Keratinocyte (primary cell): ENCODE measurements at regions not wholly inside any gene's neighbourhood (a gene's known extent, or its start where the extent isn't known, plus 50 kb on each side); places are given as distances from the start of the nearest gene placed in this dataset.

ENCODE experiments used
- DNase-seq: peaks from one replicate; pipeline ENCODE4 v3.0.0-alpha.2; 2011; ENCODE audit warnings: low read depth, missing footprints, low spot score
- FAIRE-seq: peaks from 2 replicates; lab custom pipeline; 2011; peaks lifted over from hg19 to GRCh38; lab: Jason Lieb, UNC
- H2AFZ ChIP-seq: 2 replicates; pipeline ENCODE4 v1.6.0; 2012; ENCODE audit warnings: low read length, control low read depth, inconsistent platforms; ENCODE audit not compliant: control insufficient read depth
- H3K27ac ChIP-seq: 2 replicates; pipeline ENCODE4 v1.5.1; 2011; ENCODE audit warnings: low read length; ENCODE audit not compliant: control insufficient read depth, insufficient read depth
- H3K27me3 ChIP-seq: 3 replicates; pipeline ENCODE4 v1.6.0; 2011; ENCODE audit warnings: low read length; ENCODE audit not compliant: control insufficient read depth, insufficient read depth; ENCODE audit errors: extremely low read depth
- H3K36me3 ChIP-seq, 2 experiments: 2 replicates in 1 of 2; 3 replicates in 1 of 2; pipeline ENCODE4 v1.5.1; 2011; ENCODE audit warnings: low read length in 2 of 2, mild to moderate bottlenecking in 1 of 2; ENCODE audit not compliant: control insufficient read depth in 2 of 2, insufficient read depth in 2 of 2; ENCODE audit errors: extremely low read depth in 1 of 2
- H3K4me1 ChIP-seq: 3 replicates; pipeline ENCODE4 v1.5.1; 2011; ENCODE audit warnings: low read length; ENCODE audit not compliant: control insufficient read depth, insufficient read depth; ENCODE audit errors: extremely low read depth
- H3K4me2 ChIP-seq: 3 replicates; pipeline ENCODE4 v1.6.0; 2011; ENCODE audit warnings: low read depth, low read length; ENCODE audit not compliant: control insufficient read depth, insufficient read depth; ENCODE audit errors: extremely low read depth
- H3K4me3 ChIP-seq, 3 experiments: fragments of 200-600 bp in 1 of 3; sonication (generic) in 1 of 3; 2 replicates in 2 of 3; 3 replicates in 1 of 3; pipeline ENCODE4 v1.5.1; 2011 to 2016; ENCODE audit warnings: low read length in 3 of 3, mild to moderate bottlenecking in 3 of 3, control low read depth in 2 of 3, inconsistent platforms in 1 of 3, low read depth in 1 of 3, mixed read lengths in 1 of 3, mixed run types in 1 of 3, moderate library complexity in 1 of 3; ENCODE audit not compliant: control insufficient read depth in 2 of 3, insufficient read depth in 2 of 3; ENCODE audit errors: extremely low read depth in 1 of 3
- H3K79me2 ChIP-seq: 2 replicates; pipeline ENCODE4 v1.6.0; 2012; ENCODE audit warnings: low read length; ENCODE audit not compliant: control insufficient read depth, insufficient read depth
- H3K9ac ChIP-seq: 3 replicates; pipeline ENCODE4 v1.6.0; 2011; ENCODE audit warnings: low read length; ENCODE audit not compliant: control insufficient read depth, insufficient read depth; ENCODE audit errors: extremely low read depth
- H3K9me1 ChIP-seq: 3 replicates; pipeline ENCODE4 v1.6.0; 2011; ENCODE audit warnings: low read length; ENCODE audit not compliant: control insufficient read depth, insufficient read depth; ENCODE audit errors: extremely low read depth
- H3K9me3 ChIP-seq: 2 replicates; pipeline ENCODE4 v1.5.1; 2012; ENCODE audit warnings: low read depth, low read length; ENCODE audit not compliant: control insufficient read depth
- H4K20me1 ChIP-seq: 3 replicates; pipeline ENCODE4 v1.6.0; 2011; ENCODE audit warnings: low read length; ENCODE audit not compliant: control insufficient read depth, insufficient read depth; ENCODE audit errors: extremely low read depth
- EZH2 ChIP-seq: IDR thresholded peaks from one replicate; pipeline ENCODE4 v1.6.1; 2012; ENCODE audit warnings: inconsistent platforms, mild to moderate bottlenecking, low read length, moderate library complexity
- dilution Hi-C: fragments of 300-500 bp; cut with MboI; formaldehyde crosslinking; loops from one replicate; pipeline ENCODE4 v1.7.0; 2020; ENCODE audit warnings: low sequenced_read_pairs; ENCODE audit not compliant: extremely low pct_ligation_motif_present
- TF ChIP-seq, protein P1 (sequence below), 3 experiments: IDR thresholded peaks in 1 of 3; conservative IDR thresholded peaks in 1 of 3; optimal IDR thresholded peaks in 1 of 3; 2 replicates in 2 of 3; 3 replicates in 1 of 3; pipeline versions ENCODE3 to v1.5.1; 2011; ENCODE audit warnings: low read length in 3 of 3, mild to moderate bottlenecking in 3 of 3, moderate library complexity in 2 of 3, control low read depth in 1 of 3, inconsistent platforms in 1 of 3; ENCODE audit not compliant: insufficient read depth in 2 of 3; ENCODE audit errors: extremely low read depth in 1 of 3

DNA sequence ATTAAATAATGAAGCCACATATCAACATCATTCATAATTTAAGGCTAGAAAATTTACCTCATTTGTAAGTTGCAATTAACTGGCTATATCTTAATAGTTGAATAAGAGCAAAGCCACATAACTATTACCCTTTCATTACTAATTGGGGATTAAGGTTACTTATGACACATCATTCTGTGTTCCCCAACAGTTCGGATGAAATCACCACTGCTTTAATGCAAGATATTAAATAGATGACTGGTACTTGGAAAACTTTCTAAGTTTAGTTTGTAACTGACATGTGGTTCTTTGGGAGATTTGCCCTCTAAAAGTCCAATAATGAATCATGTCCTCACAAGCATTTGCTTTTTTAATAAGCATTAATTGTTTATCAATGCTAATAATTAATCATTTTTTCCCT, 109.1 kb downstream of the MTERF1 start:
- Histone ChIP-seq H3K9me1 (no peaks in the 10 kb centered on the region), H3K36me3 (no peaks in the 10 kb centered on the region)
- DNase-seq = no peak

DNA sequence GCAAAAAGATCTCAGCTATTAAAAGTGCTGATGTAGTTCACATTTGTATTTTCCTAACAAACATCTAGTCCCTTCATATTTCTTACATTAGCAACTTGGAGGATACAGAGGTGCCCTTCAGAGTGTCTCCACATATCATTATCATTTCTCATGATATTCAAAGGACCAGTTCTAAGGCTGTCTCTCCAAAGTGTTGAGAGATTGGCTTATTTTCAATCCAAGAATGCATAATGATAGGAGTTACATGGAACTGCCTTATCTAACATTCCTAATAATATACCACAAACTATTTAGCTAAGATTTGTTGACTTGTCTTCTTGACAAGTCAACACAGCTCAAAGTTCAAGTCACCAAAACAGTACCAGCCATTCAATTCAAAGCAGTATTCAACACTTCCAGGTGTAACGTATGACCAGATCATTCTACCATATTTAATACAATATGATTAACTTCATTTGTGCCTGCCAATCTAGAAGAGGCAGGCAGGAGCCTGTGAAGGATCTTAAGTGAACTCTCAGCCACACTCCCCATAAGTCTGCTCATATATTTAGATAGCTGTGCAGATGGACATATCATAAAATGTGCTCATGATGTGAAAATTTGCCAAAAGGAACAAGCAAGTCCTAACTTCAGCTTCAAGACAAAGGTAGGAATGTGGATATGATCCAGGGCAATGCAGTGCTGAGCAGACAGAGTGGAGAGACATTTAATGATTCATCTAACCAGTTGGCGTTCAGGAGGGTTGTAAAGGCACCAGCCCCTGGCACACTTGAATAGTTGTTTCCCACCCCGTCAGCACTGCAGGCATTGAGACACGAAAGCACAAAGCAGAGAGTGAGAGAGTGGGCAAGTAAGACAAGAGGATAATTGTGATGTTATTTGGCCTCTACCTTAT, 108.3 kb downstream of the MTERF1 start:
- dilution Hi-C loops = no loop called here
- no peaks in the 10 kb centered on the region for H3K9me1 ChIP-seq
- no peak for TF ChIP-seq EZH2
- TF ChIP-seq, protein P1, sequence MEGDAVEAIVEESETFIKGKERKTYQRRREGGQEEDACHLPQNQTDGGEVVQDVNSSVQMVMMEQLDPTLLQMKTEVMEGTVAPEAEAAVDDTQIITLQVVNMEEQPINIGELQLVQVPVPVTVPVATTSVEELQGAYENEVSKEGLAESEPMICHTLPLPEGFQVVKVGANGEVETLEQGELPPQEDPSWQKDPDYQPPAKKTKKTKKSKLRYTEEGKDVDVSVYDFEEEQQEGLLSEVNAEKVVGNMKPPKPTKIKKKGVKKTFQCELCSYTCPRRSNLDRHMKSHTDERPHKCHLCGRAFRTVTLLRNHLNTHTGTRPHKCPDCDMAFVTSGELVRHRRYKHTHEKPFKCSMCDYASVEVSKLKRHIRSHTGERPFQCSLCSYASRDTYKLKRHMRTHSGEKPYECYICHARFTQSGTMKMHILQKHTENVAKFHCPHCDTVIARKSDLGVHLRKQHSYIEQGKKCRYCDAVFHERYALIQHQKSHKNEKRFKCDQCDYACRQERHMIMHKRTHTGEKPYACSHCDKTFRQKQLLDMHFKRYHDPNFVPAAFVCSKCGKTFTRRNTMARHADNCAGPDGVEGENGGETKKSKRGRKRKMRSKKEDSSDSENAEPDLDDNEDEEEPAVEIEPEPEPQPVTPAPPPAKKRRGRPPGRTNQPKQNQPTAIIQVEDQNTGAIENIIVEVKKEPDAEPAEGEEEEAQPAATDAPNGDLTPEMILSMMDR (optimal IDR thresholded peaks at IDR 0.05 in 1 of 3, IDR thresholded peaks at IDR 0.05 in 1 of 3, conservative IDR thresholded peaks at IDR 0.05 in 1 of 3; ENCODE audit: extremely low read depth in 1 of 3, insufficient read depth in 2 of 3, low read length in 3 of 3) = no peak
- no peaks in the 10 kb centered on the region for H3K36me3 ChIP-seq
- H3K4me1 ChIP-seq = peaks cover 22% of the 10 kb centered on the region
- DNase-seq (peak; percentile 68), FAIRE-seq (peak; percentile 98)
- H3K27me3 ChIP-seq = no peaks in the 10 kb centered on the region
- no peak overlapping the region for H3K4me3 ChIP-seq
- peak overlapping the region; percentile 22 for H3K27ac ChIP-seq
- no peaks in the 10 kb centered on the region for H4K20me1 ChIP-seq
- H3K9me3 ChIP-seq = no peaks in the 10 kb centered on the region
- H2AFZ ChIP-seq = peak overlapping the region; percentile 4
- peak overlapping the region; percentile 57 for H3K4me2 ChIP-seq
- no peak overlapping the region for H3K9ac ChIP-seq
- H3K79me2 ChIP-seq = no peaks in the 10 kb centered on the region

More for the DNA sequence above, 109.1 kb downstream of the MTERF1 start:
- no peak overlapping the region for H2AFZ ChIP-seq
- peak overlapping the region; percentile 25 for H3K4me2 ChIP-seq
- no peak overlapping the region for H3K4me3 ChIP-seq
- no peaks in the 10 kb centered on the region for H3K9me3 ChIP-seq
- peak; percentile 51 for FAIRE-seq
- TF ChIP-seq, protein P1 (optimal IDR thresholded peaks at IDR 0.05 in 1 of 3, IDR thresholded peaks at IDR 0.05 in 1 of 3, conservative IDR thresholded peaks at IDR 0.05 in 1 of 3; ENCODE audit: extremely low read depth in 1 of 3, insufficient read depth in 2 of 3, low read length in 3 of 3) = no peak
- TF ChIP-seq EZH2 = no peak
- H3K4me1 ChIP-seq = peaks cover 22% of the 10 kb centered on the region
- no peaks in the 10 kb centered on the region for H3K27me3 ChIP-seq
- H3K79me2 ChIP-seq = no peaks in the 10 kb centered on the region
- H3K9ac ChIP-seq = no peak overlapping the region
- no peaks in the 10 kb centered on the region for H4K20me1 ChIP-seq
- H3K27ac ChIP-seq = peak overlapping the region; percentile 22
- dilution Hi-C loops = no loop called here
